Hepatocyte (in vitro differentiated cells): ENCODE measurements at regions not wholly inside any gene's neighbourhood (a gene's known extent, or its start where the extent isn't known, plus 50 kb on each side); places are given as distances from the start of the nearest gene placed in this dataset.

Experiments
- DNase-seq: peaks from one replicate; pipeline ENCODE4 v3.0.0-alpha.2; 2016; ENCODE audit warnings: low spot score
- H2AFZ ChIP-seq: fragments of 200-600 bp; sonication (generic); 2 replicates; pipeline ENCODE4 v1.6.0; 2016; ENCODE audit warnings: antibody characterized with exemption, mild to moderate bottlenecking
- H3K27ac ChIP-seq: fragments of 200-600 bp; sonication (generic); 2 replicates; pipeline ENCODE4 v1.5.1; 2016; ENCODE audit warnings: mild to moderate bottlenecking
- H3K27me3 ChIP-seq: fragments of 200-600 bp; sonication (generic); 2 replicates; pipeline ENCODE4 v1.6.1; 2016
- H3K36me3 ChIP-seq: fragments of 200-600 bp; sonication (generic); replicated peaks from 2 replicates; pipeline ENCODE4 v1.5.1; 2016; ENCODE audit warnings: low read depth; ENCODE audit not compliant: insufficient read depth
- H3K4me1 ChIP-seq: fragments of 200-600 bp; sonication (generic); 2 replicates; pipeline ENCODE4 v1.5.1; 2016; ENCODE audit warnings: mild to moderate bottlenecking, moderate library complexity; ENCODE audit not compliant: insufficient read depth
- H3K4me2 ChIP-seq: fragments of 200-600 bp; sonication (generic); 2 replicates; pipeline ENCODE4 v1.6.0; 2016
- H3K4me3 ChIP-seq: fragments of 200-600 bp; sonication (generic); 2 replicates; pipeline ENCODE4 v1.5.1; 2016; ENCODE audit warnings: mild to moderate bottlenecking
- H3K79me2 ChIP-seq: fragments of 200-600 bp; sonication (generic); 2 replicates; pipeline ENCODE4 v1.6.0; 2017; ENCODE audit warnings: mild to moderate bottlenecking
- H3K9me2 ChIP-seq: fragments of 200-600 bp; sonication (generic); replicated peaks from 2 replicates; pipeline ENCODE4 v1.6.0; 2017; ENCODE audit warnings: mild to moderate bottlenecking; ENCODE audit not compliant: insufficient read depth
- H3K9me3 ChIP-seq: fragments of 200-600 bp; sonication (generic); 2 replicates; pipeline ENCODE4 v1.5.1; 2016; ENCODE audit warnings: low read depth, mild to moderate bottlenecking
- H4K20me1 ChIP-seq: fragments of 200-600 bp; sonication (generic); 2 replicates; pipeline ENCODE4 v1.6.0; 2016; ENCODE audit warnings: mild to moderate bottlenecking; ENCODE audit not compliant: insufficient read depth, poor library complexity, severe bottlenecking
- EZH2 ChIP-seq: fragments of 200-600 bp; sonication (generic); IDR thresholded peaks from 2 replicates; pipeline ENCODE4 v1.6.1; 2016; ENCODE audit warnings: antibody characterized with exemption, mild to moderate bottlenecking, borderline replicate concordance
- EZH2phosphoT487 ChIP-seq: fragments of 200-600 bp; sonication (generic); IDR thresholded peaks from one replicate; pipeline ENCODE4 v1.6.1; 2018; ENCODE audit warnings: antibody characterized with exemption, mild to moderate bottlenecking, low read depth, moderate library complexity; ENCODE audit not compliant: unreplicated experiment, severe bottlenecking
- WGBS: methylation state at CpG from one replicate; pipeline ENCODE4 v1.1.6; 2016; ENCODE audit warnings: low lambda C conversion rate; ENCODE audit errors: missing lambda C conversion rate; 5-methylcytosine and 5-hydroxymethylcytosine counted together
- TF ChIP-seq, protein P1 (sequence below): fragments of 200-600 bp; sonication (generic); IDR thresholded peaks from 2 replicates; pipeline ENCODE4 v1.5.1; 2016; ENCODE audit warnings: antibody characterized with exemption, mild to moderate bottlenecking; ENCODE audit not compliant: poor library complexity

DNA sequence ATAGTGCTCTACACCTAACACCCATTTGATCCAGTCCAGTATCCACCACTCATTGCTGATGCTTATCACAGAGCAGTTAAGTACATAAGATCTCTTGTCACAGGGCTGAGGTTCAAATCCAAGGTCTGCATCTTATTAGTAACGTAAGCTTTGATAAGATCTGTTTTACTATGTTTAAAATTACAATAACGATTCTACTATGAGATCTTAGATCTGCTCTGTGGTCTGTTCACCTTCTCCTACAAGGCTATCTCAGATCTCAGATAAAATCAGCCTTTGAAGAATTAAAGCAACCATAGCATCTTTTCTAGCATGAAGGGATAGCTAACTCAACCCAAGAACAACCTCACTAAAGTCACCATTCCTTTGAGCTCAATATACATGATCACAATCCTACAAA, 431.0 kb upstream of the RORB start:
- Histone ChIP-seq H3K27me3 (no peaks in the 10 kb centered on the region), H3K4me1 (no peaks in the 10 kb centered on the region), H3K4me3 (no peak overlapping the region), H3K27ac (no peak overlapping the region), H3K79me2 (no peaks in the 10 kb centered on the region), H4K20me1 (no peaks in the 10 kb centered on the region), H3K4me2 (no peak overlapping the region), H2AFZ (no peak overlapping the region), H3K9me2 (no peaks in the 10 kb centered on the region), H3K36me3 (no peaks in the 10 kb centered on the region), H3K9me3 (peaks cover under 1% of the 10 kb centered on the region)
- TF ChIP-seq, protein P1, sequence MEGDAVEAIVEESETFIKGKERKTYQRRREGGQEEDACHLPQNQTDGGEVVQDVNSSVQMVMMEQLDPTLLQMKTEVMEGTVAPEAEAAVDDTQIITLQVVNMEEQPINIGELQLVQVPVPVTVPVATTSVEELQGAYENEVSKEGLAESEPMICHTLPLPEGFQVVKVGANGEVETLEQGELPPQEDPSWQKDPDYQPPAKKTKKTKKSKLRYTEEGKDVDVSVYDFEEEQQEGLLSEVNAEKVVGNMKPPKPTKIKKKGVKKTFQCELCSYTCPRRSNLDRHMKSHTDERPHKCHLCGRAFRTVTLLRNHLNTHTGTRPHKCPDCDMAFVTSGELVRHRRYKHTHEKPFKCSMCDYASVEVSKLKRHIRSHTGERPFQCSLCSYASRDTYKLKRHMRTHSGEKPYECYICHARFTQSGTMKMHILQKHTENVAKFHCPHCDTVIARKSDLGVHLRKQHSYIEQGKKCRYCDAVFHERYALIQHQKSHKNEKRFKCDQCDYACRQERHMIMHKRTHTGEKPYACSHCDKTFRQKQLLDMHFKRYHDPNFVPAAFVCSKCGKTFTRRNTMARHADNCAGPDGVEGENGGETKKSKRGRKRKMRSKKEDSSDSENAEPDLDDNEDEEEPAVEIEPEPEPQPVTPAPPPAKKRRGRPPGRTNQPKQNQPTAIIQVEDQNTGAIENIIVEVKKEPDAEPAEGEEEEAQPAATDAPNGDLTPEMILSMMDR, result no peak
- no peak for TF ChIP-seq EZH2phosphoT487
- no peak for TF ChIP-seq EZH2
- WGBS, result 49% methylated on average over 2 of the region's 2 CpGs
- DNase-seq, result no peak

DNA sequence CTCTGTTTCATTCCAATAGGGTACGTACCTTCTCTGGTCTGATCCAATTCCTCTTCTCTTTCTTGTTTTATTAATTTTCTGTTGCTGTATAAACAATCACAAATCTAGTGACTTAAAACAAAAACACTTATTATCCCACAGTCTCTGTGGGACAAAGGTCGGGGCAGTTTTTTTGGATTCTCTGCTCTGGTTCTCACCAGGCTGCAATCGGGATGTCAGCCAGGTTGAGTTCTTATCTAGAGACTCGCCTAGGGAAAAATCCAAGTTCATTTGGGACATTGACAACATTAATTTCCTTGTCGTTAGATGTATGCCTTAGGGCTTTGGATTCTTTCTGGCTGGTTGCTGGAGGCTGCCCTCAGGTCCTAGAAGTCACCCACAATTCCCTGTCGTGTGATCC, 430.5 kb upstream of the RORB start:
- no peak overlapping the region for H3K4me3 ChIP-seq
- no peak overlapping the region for H3K27ac ChIP-seq
- H2AFZ ChIP-seq, result no peak overlapping the region
- no peaks in the 10 kb centered on the region for H3K4me1 ChIP-seq
- peaks cover 3% of the 10 kb centered on the region for H3K9me3 ChIP-seq
- H3K27me3 ChIP-seq, result no peaks in the 10 kb centered on the region
- H4K20me1 ChIP-seq, result no peaks in the 10 kb centered on the region
- H3K79me2 ChIP-seq, result no peaks in the 10 kb centered on the region
- no peak overlapping the region for H3K4me2 ChIP-seq
- DNase-seq, result no peak
- no peaks in the 10 kb centered on the region for H3K9me2 ChIP-seq
- TF ChIP-seq, protein P1, result no peak
- TF ChIP-seq EZH2phosphoT487 (no peak), EZH2 (no peak)
- 69% methylated on average over 6 of the region's 6 CpGs for WGBS
- H3K36me3 ChIP-seq, result no peaks in the 10 kb centered on the region

DNA sequence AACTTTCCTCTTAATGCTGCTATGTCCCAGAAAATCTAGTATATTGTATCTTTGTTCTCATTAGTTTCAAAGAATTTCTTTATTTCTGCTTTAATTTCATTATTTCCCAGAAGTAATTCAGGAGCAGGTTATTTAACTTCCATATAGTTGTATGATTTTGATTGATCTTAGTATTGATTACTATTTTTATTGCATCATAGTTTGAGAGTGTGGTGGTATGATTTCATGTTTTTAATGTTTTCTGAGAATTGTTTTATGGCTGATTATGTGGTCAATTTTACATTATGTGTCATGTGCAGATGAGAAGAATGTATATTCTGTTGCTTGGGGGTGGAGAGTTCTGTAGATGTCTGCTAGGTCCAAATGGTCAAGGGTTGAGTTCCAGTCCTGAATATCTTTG, 425.6 kb upstream of the RORB start:
- TF ChIP-seq EZH2, result no peak
- TF ChIP-seq, protein P1, result no peak
- TF ChIP-seq EZH2phosphoT487, result no peak
- Histone ChIP-seq H3K9me2 (no peaks in the 10 kb centered on the region), H3K36me3 (no peaks in the 10 kb centered on the region), H3K4me1 (no peaks in the 10 kb centered on the region), H3K4me3 (no peak overlapping the region), H3K27ac (no peak overlapping the region), H2AFZ (no peak overlapping the region), H3K9me3 (peaks cover 3% of the 10 kb centered on the region), H3K4me2 (no peak overlapping the region), H4K20me1 (no peaks in the 10 kb centered on the region), H3K79me2 (no peaks in the 10 kb centered on the region), H3K27me3 (no peaks in the 10 kb centered on the region)
- no peak for DNase-seq

DNA sequence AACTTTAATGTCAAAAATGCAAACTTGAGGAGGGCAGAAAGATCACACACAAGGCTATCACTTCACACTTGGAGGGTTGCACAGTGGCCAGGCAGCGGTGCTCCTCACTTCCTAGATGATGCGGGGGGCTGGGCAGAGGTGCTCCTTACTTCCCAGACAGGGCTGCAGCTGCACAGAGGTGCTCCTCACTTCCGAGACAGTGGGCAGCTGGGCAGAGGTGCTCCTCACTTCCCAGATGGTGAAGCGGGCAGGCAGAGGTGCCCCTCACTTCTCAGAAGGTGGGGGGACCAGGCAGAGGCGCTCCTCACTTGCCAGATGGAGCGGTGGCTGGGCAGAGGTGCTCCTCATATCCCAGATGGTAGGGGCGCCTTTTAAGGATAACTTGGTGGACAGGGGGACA, 423.2 kb upstream of the RORB start:
- TF ChIP-seq, protein P1, result no peak
- TF ChIP-seq EZH2phosphoT487 (no peak), EZH2 (no peak)
- Histone ChIP-seq H2AFZ (no peak overlapping the region), H3K4me1 (no peaks in the 10 kb centered on the region), H4K20me1 (no peaks in the 10 kb centered on the region), H3K4me2 (no peak overlapping the region), H3K9me3 (peaks cover 3% of the 10 kb centered on the region), H3K9me2 (no peaks in the 10 kb centered on the region), H3K27me3 (no peaks in the 10 kb centered on the region), H3K79me2 (no peaks in the 10 kb centered on the region), H3K4me3 (no peak overlapping the region), H3K27ac (no peak overlapping the region), H3K36me3 (no peaks in the 10 kb centered on the region)
- 90% methylated on average over 7 of the region's 7 CpGs for WGBS
- no peak for DNase-seq
